DND-41 (cell line): ENCODE measurements at regions not wholly inside any gene's neighbourhood (a gene's known extent, or its start where the extent isn't known, plus 50 kb on each side); places are given as distances from the start of the nearest gene placed in this dataset.

ENCODE experiments used
- ATAC-seq: fragments of 200-7000 bp; cut with Tn5 transposase; 3 replicates; pipeline ENCODE4 v1.9.1; 2021; ENCODE audit warnings: low read depth; ENCODE audit not compliant: insufficient read depth
- DNase-seq: peaks from one replicate; pipeline ENCODE4 v3.0.0-alpha.2; 2020
- H2AFZ ChIP-seq: 2 replicates; pipeline ENCODE4 v1.6.0; 2012; ENCODE audit warnings: low read depth, low read length
- H3K27ac ChIP-seq: 2 replicates; pipeline ENCODE4 v1.5.1; 2012; ENCODE audit warnings: low read length, inconsistent platforms
- H3K27me3 ChIP-seq: fragments of 200-600 bp; sonication (generic); 2 replicates; pipeline ENCODE4 v1.6.0; 2012; ENCODE audit warnings: low read length, mild to moderate bottlenecking, inconsistent platforms; ENCODE audit not compliant: insufficient read depth, poor library complexity
- H3K36me3 ChIP-seq: 2 replicates; pipeline ENCODE4 v1.5.1; 2012; ENCODE audit warnings: low read length, inconsistent platforms; ENCODE audit not compliant: insufficient read depth
- H3K4me1 ChIP-seq: 2 replicates; pipeline ENCODE4 v1.5.1; 2012; ENCODE audit warnings: mild to moderate bottlenecking, low read length; ENCODE audit not compliant: insufficient read depth
- H3K4me2 ChIP-seq: 2 replicates; pipeline ENCODE4 v1.6.0; 2012; ENCODE audit warnings: mild to moderate bottlenecking, moderate library complexity, low read length, inconsistent platforms; ENCODE audit not compliant: insufficient read depth
- H3K4me3 ChIP-seq, 2 experiments: fragments of 200-600 bp in 1 of 2; shearing (Covaris generic) in 1 of 2; 2 replicates each; pipeline ENCODE4 v1.5.1; 2012 to 2016; ENCODE audit warnings: inconsistent platforms in 2 of 2, low read length in 2 of 2, mild to moderate bottlenecking in 2 of 2, low read depth in 1 of 2, moderate library complexity in 1 of 2
- H3K79me2 ChIP-seq: 2 replicates; pipeline ENCODE4 v1.6.0; 2012; ENCODE audit warnings: low read length, inconsistent platforms; ENCODE audit not compliant: insufficient read depth
- H3K9ac ChIP-seq: 2 replicates; pipeline ENCODE4 v1.6.0; 2012; ENCODE audit warnings: low read depth, mild to moderate bottlenecking, inconsistent platforms, low read length, moderate library complexity
- H3K9me3 ChIP-seq: 2 replicates; pipeline ENCODE4 v1.5.1; 2012; ENCODE audit warnings: low read length, moderate library complexity, mild to moderate bottlenecking, inconsistent platforms; ENCODE audit not compliant: insufficient read depth, severe bottlenecking
- H4K20me1 ChIP-seq: 2 replicates; pipeline ENCODE4 v1.6.0; 2012; ENCODE audit warnings: low read length; ENCODE audit not compliant: insufficient read depth
- EZH2 ChIP-seq: IDR thresholded peaks from 3 replicates; pipeline ENCODE4 v1.6.1; 2012; ENCODE audit warnings: borderline replicate concordance, low read depth, mild to moderate bottlenecking, moderate library complexity, low read length, inconsistent platforms; ENCODE audit not compliant: severe bottlenecking
- TF ChIP-seq, protein P1 (sequence below): IDR thresholded peaks from 2 replicates; pipeline ENCODE4 v1.5.1; 2012; ENCODE audit warnings: borderline replicate concordance, low read length, moderate library complexity, mild to moderate bottlenecking; ENCODE audit not compliant: poor library complexity, severe bottlenecking; ENCODE audit errors: extremely low read depth

DNA sequence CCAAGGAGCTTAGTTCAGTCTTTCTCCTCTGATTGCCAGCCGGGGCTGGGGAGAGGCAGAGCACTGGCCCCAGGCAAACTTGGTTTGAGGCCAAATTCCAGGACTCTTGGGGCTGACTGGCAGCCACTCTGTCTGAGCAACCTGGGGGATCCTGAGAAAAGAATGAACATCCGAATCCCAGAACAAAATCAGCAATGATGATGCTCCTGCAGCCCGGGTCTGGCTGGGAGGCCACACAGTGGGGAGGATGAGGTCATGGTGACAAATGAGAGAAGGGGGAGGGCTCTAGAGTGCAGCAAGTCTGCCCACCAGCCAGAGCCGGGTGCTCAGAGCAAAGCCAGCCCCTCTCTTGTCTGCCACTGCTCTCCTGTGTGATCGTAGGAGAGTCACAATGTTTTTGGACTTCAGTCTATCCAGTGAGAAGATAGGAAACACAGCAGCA is 71.8 kb upstream of the PAX6 start:
- no peaks in the 10 kb centered on the region for H3K4me1 ChIP-seq
- H3K4me3 ChIP-seq = no peak overlapping the region
- ATAC-seq (no peak), DNase-seq (no peak)
- H3K36me3 ChIP-seq = no peaks in the 10 kb centered on the region
- H3K27ac ChIP-seq = no peak overlapping the region
- H2AFZ ChIP-seq = no peak overlapping the region
- H3K79me2 ChIP-seq = no peaks in the 10 kb centered on the region
- TF ChIP-seq, protein P1, sequence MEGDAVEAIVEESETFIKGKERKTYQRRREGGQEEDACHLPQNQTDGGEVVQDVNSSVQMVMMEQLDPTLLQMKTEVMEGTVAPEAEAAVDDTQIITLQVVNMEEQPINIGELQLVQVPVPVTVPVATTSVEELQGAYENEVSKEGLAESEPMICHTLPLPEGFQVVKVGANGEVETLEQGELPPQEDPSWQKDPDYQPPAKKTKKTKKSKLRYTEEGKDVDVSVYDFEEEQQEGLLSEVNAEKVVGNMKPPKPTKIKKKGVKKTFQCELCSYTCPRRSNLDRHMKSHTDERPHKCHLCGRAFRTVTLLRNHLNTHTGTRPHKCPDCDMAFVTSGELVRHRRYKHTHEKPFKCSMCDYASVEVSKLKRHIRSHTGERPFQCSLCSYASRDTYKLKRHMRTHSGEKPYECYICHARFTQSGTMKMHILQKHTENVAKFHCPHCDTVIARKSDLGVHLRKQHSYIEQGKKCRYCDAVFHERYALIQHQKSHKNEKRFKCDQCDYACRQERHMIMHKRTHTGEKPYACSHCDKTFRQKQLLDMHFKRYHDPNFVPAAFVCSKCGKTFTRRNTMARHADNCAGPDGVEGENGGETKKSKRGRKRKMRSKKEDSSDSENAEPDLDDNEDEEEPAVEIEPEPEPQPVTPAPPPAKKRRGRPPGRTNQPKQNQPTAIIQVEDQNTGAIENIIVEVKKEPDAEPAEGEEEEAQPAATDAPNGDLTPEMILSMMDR = no peak
- no peak for TF ChIP-seq EZH2
- no peaks in the 10 kb centered on the region for H3K9me3 ChIP-seq
- H4K20me1 ChIP-seq = no peaks in the 10 kb centered on the region
- peaks cover 8% of the 10 kb centered on the region for H3K27me3 ChIP-seq
- H3K4me2 ChIP-seq = no peak overlapping the region
- H3K9ac ChIP-seq = no peak overlapping the region

DNA sequence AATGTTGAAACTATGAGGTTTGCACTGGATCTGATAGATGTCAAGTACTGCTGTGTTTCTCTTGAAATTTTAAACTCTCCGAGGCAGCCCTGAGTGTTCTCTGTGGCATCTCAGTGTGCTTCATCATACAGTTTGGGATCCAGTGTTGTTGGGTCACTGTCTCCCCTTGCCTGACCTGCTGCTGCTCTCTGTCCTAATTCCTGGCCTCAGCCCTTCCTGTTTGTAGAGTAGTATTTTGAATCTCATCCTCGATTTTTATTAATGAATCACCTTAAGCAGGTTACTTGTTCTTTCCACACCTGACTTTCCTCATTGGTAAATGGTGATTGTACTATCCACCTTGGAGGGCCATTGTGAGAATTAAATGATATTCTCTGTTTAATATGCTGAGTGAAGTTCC is 70.7 kb upstream of the PAX6 start:
- no peak overlapping the region for H2AFZ ChIP-seq
- no peak overlapping the region for H3K9ac ChIP-seq
- DNase-seq (no peak), ATAC-seq (no peak)
- no peaks in the 10 kb centered on the region for H3K9me3 ChIP-seq
- no peak overlapping the region for H3K4me2 ChIP-seq
- H3K36me3 ChIP-seq = no peaks in the 10 kb centered on the region
- no peaks in the 10 kb centered on the region for H3K79me2 ChIP-seq
- no peaks in the 10 kb centered on the region for H4K20me1 ChIP-seq
- peaks cover 8% of the 10 kb centered on the region for H3K27me3 ChIP-seq
- H3K4me3 ChIP-seq = no peak overlapping the region
- no peaks in the 10 kb centered on the region for H3K4me1 ChIP-seq
- H3K27ac ChIP-seq = no peak overlapping the region
- TF ChIP-seq, protein P1 = no peak
- no peak for TF ChIP-seq EZH2

DNA sequence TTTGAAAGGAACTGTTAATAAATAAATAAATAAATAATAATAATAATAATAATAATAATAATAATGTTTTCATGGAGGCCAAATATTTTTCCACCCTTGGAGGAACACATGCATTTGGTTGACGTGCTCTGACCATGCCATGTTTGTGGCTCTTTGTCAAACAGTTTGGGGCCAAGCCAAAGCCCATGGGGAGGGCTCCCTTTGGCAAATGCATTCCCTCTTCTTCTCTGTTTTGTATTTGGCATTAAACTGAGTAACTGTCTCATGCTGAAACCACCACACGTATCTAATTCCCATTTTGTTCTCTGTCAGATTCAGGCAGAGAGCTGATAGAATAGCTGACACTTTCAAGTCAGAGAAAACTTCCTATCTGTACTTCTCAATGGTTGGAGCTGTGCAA is 68.6 kb upstream of the PAX6 start:
- Histone ChIP-seq H3K27me3 (peaks cover 10% of the 10 kb centered on the region), H2AFZ (no peak overlapping the region), H4K20me1 (no peaks in the 10 kb centered on the region), H3K9ac (no peak overlapping the region), H3K79me2 (no peaks in the 10 kb centered on the region), H3K9me3 (no peaks in the 10 kb centered on the region), H3K4me3 (no peak overlapping the region), H3K27ac (no peak overlapping the region), H3K4me2 (no peak overlapping the region), H3K4me1 (no peaks in the 10 kb centered on the region), H3K36me3 (no peaks in the 10 kb centered on the region)
- no peak for DNase-seq
- TF ChIP-seq, protein P1 = no peak
- TF ChIP-seq EZH2 = no peak
- ATAC-seq = no peak

DNA sequence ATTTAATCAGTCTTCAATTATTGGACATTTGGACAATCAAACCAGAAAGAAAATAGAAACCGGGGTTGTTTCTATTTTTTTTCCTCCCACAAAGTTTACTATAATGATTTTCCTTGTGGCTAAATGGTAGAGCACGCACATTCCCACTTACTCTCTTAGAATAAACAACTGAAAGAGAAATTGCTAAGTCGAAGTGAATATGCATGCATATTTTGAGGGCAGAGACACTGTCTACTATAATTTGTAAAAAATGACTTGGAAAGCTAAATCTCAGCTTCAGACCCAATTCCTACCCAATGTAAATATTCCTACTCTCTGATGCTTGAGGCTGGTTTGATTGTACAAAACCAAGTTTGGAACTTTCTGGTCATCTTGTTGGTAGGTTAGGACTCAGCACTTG is 66.7 kb upstream of the PAX6 start:
- Histone ChIP-seq H4K20me1 (no peaks in the 10 kb centered on the region), H3K9ac (no peak overlapping the region)
- no peak for ATAC-seq

More for the DNA sequence above, 66.7 kb upstream of the PAX6 start:
- no peak for DNase-seq
- Histone ChIP-seq H3K9me3 (no peaks in the 10 kb centered on the region), H3K4me3 (no peak overlapping the region), H3K79me2 (no peaks in the 10 kb centered on the region), H3K36me3 (no peaks in the 10 kb centered on the region), H3K4me1 (no peaks in the 10 kb centered on the region), H2AFZ (no peak overlapping the region), H3K4me2 (no peak overlapping the region), H3K27ac (no peak overlapping the region), H3K27me3 (peaks cover 13% of the 10 kb centered on the region)
- TF ChIP-seq, protein P1 = no peak
- no peak for TF ChIP-seq EZH2
